Activated CD4-positive, alpha-beta T cell treated with anti-CD3 and anti-CD28 coated beads, Interleukin-2, amount 50 U/mL, for 48 hours (primary cell): ENCODE measurements at regions not wholly inside any gene's neighbourhood (a gene's known extent, or its start where the extent isn't known, plus 50 kb on each side); places are given as distances from the start of the nearest gene placed in this dataset.
"Not testable (repeated sequence)": the region's sequence is repeated elsewhere in the genome, so short reads cannot be mapped to it uniquely, and the experiment has no call there.

Experiments
- DNase-seq, 2 experiments: peaks; one replicate each; pipeline ENCODE4 v3.0.0-alpha.2; 2020

GRCh38 chr2:184032983-184033382 is 565.3 kb upstream of the ZNF804A start:
- DNase-seq = no peak

GRCh38 chr2:184037273-184037672 is 561.1 kb upstream of the ZNF804A start:
- no peak for DNase-seq

- DNase-seq = no peak
Observed at GRCh38 chr2:184039493-184039892, 558.8 kb upstream of the ZNF804A start.

- no peak for DNase-seq
Observed at GRCh38 chr2:184040230-184040629, 558.1 kb upstream of the ZNF804A start.

GRCh38 chr2:184041077-184041476 is 557.3 kb upstream of the ZNF804A start:
- DNase-seq = no peak

GRCh38 chr2:184041777-184042176 is 556.6 kb upstream of the ZNF804A start:
- no peak for DNase-seq

- DNase-seq = no peak
Observed at GRCh38 chr2:184047536-184047935, 550.8 kb upstream of the ZNF804A start.

- DNase-seq = no peak
Observed at GRCh38 chr2:184049566-184049965, 548.8 kb upstream of the ZNF804A start.

- no peak for DNase-seq
Observed at GRCh38 chr2:184053326-184053725, 545.0 kb upstream of the ZNF804A start.

- not testable (repeated sequence) for DNase-seq
Observed at GRCh38 chr2:184054419-184054818, 543.9 kb upstream of the ZNF804A start.

GRCh38 chr2:184057910-184058309 is 540.4 kb upstream of the ZNF804A start:
- no peak for DNase-seq

GRCh38 chr2:184060268-184060667 is 538.1 kb upstream of the ZNF804A start:
- DNase-seq = not testable (repeated sequence)

- DNase-seq = no peak
Observed at GRCh38 chr2:184067502-184067901, 530.8 kb upstream of the ZNF804A start.

GRCh38 chr2:184072470-184072869 is 525.9 kb upstream of the ZNF804A start:
- DNase-seq = no peak

- no peak for DNase-seq
Observed at GRCh38 chr2:184078496-184078895, 519.8 kb upstream of the ZNF804A start.

GRCh38 chr2:184091456-184091855 is 506.9 kb upstream of the ZNF804A start:
- DNase-seq = no peak

GRCh38 chr2:184113696-184114403 is 484.5 kb upstream of the ZNF804A start:
- no peak for DNase-seq

- DNase-seq = no peak
Observed at GRCh38 chr2:184114439-184114838, 483.9 kb upstream of the ZNF804A start.

GRCh38 chr2:184119989-184120800 is 478.1 kb upstream of the ZNF804A start:
- no peak for DNase-seq

- DNase-seq = no peak
Observed at GRCh38 chr2:184125867-184126266, 472.5 kb upstream of the ZNF804A start.

- no peak for DNase-seq
Observed at GRCh38 chr2:184129073-184129472, 469.3 kb upstream of the ZNF804A start.

GRCh38 chr2:184137955-184138354 is 460.4 kb upstream of the ZNF804A start:
- DNase-seq = no peak

- DNase-seq = no peak
Observed at GRCh38 chr2:184141866-184142265, 456.5 kb upstream of the ZNF804A start.

- DNase-seq = no peak
Observed at GRCh38 chr2:184154438-184154837, 443.9 kb upstream of the ZNF804A start.
